MM.1S (cell line): ENCODE measurements at regions not wholly inside any gene's neighbourhood (a gene's known extent, or its start where the extent isn't known, plus 50 kb on each side); places are given as distances from the start of the nearest gene placed in this dataset.

Experiments used
- DNase-seq: peaks from one replicate; pipeline ENCODE4 v3.0.0-alpha.2; 2015
- H2AFZ ChIP-seq: fragments of 300-600 bp; sonication (generic); 2 replicates; pipeline ENCODE4 v1.6.0; 2016; ENCODE audit warnings: antibody characterized with exemption, low read length
- H3F3A ChIP-seq: fragments of 300-600 bp; sonication (generic); 2 replicates; pipeline ENCODE4 v1.6.1; 2016; ENCODE audit warnings: mild to moderate bottlenecking, antibody characterized with exemption, low read length, moderate library complexity, mixed read lengths; ENCODE audit not compliant: insufficient read depth
- H3K27ac ChIP-seq: fragments of 300-600 bp; sonication (generic); 2 replicates; pipeline ENCODE4 v1.5.1; 2016; ENCODE audit warnings: mild to moderate bottlenecking, low read length
- H3K27me3 ChIP-seq: fragments of 300-600 bp; sonication (generic); replicated peaks from 2 replicates; pipeline ENCODE4 v1.6.0; 2016; ENCODE audit warnings: low read length; ENCODE audit not compliant: insufficient read depth
- H3K36me3 ChIP-seq: fragments of 300-600 bp; sonication (generic); replicated peaks from 2 replicates; pipeline ENCODE4 v1.6.1; 2016; ENCODE audit warnings: mild to moderate bottlenecking, low read length, mixed read lengths; ENCODE audit not compliant: insufficient read depth
- H3K4me1 ChIP-seq: fragments of 300-600 bp; sonication (generic); 2 replicates; pipeline ENCODE4 v1.6.1; 2016; ENCODE audit warnings: low read length, mixed read lengths
- H3K4me2 ChIP-seq: fragments of 300-600 bp; sonication (generic); 2 replicates; pipeline ENCODE4 v1.6.0; 2016; ENCODE audit warnings: low read depth, low read length
- H3K4me3 ChIP-seq: fragments of 300-600 bp; sonication (generic); 2 replicates; pipeline ENCODE4 v1.5.1; 2016; ENCODE audit warnings: low read length, mixed read lengths
- H3K79me2 ChIP-seq: fragments of 300-600 bp; sonication (generic); 2 replicates; pipeline ENCODE4 v1.6.1; 2016; ENCODE audit warnings: mixed run types, low read length, mixed read lengths
- H3K9ac ChIP-seq: fragments of 300-600 bp; sonication (generic); 2 replicates; pipeline ENCODE4 v1.6.1; 2016; ENCODE audit warnings: low read length, mixed read lengths
- H3K9me2 ChIP-seq: fragments of 300-600 bp; sonication (generic); replicated peaks from 2 replicates; pipeline ENCODE4 v1.6.1; 2016; ENCODE audit warnings: mild to moderate bottlenecking, low read length, mixed read lengths; ENCODE audit not compliant: insufficient read depth
- H3K9me3 ChIP-seq: fragments of 300-600 bp; sonication (generic); replicated peaks from 2 replicates; pipeline ENCODE4 v1.6.1; 2016; ENCODE audit warnings: mild to moderate bottlenecking, low read length, mixed read lengths; ENCODE audit not compliant: insufficient read depth
- H4K20me1 ChIP-seq: fragments of 300-600 bp; sonication (generic); 2 replicates; pipeline ENCODE4 v1.6.1; 2016; ENCODE audit warnings: mild to moderate bottlenecking, low read length, moderate library complexity, mixed read lengths; ENCODE audit not compliant: insufficient read depth
- CTCF ChIP-seq: fragments of 300-600 bp; sonication (generic); IDR thresholded peaks from 2 replicates; pipeline ENCODE4 v1.5.1; 2016; ENCODE audit warnings: antibody characterized with exemption, low read length, mixed read lengths
- EZH2 ChIP-seq: fragments of 300-600 bp; sonication (generic); optimal IDR thresholded peaks from 2 replicates; pipeline ENCODE3; 2017; ENCODE audit warnings: low read depth, mild to moderate bottlenecking, antibody characterized with exemption, low read length, mixed read lengths
- EZH2phosphoT487 ChIP-seq: fragments of 300-600 bp; sonication (generic); IDR thresholded peaks from 2 replicates; pipeline ENCODE4 v1.6.1; 2018; ENCODE audit warnings: antibody characterized with exemption, low read length

- Histone ChIP-seq H3K9me2 (no peaks in the 10 kb centered on the region), H3K4me1 (no peaks in the 10 kb centered on the region), H2AFZ (no peak overlapping the region), H4K20me1 (no peaks in the 10 kb centered on the region), H3K4me2 (no peak overlapping the region), H3K4me3 (no peak overlapping the region), H3K27me3 (no peaks in the 10 kb centered on the region), H3K36me3 (no peaks in the 10 kb centered on the region), H3K79me2 (no peaks in the 10 kb centered on the region), H3K9me3 (no peaks in the 10 kb centered on the region), H3F3A (no peaks in the 10 kb centered on the region), H3K9ac (no peak overlapping the region), H3K27ac (no peak overlapping the region)
- TF ChIP-seq CTCF (no peak), EZH2 (no peak), EZH2phosphoT487 (no peak)
- no peak for DNase-seq
Observed at GRCh38 chr12:30874455-30875321, 51.9 kb upstream of the TSPAN11 start.

- H3K9me3 ChIP-seq, result no peaks in the 10 kb centered on the region
- H3K9me2 ChIP-seq, result no peaks in the 10 kb centered on the region
- H3K79me2 ChIP-seq, result no peaks in the 10 kb centered on the region
- H3K4me2 ChIP-seq, result no peak overlapping the region
- H4K20me1 ChIP-seq, result no peaks in the 10 kb centered on the region
- no peak for TF ChIP-seq EZH2phosphoT487
- TF ChIP-seq CTCF, result no peak
- TF ChIP-seq EZH2, result no peak
- no peak overlapping the region for H2AFZ ChIP-seq
- no peak overlapping the region for H3K27ac ChIP-seq
- H3K36me3 ChIP-seq, result no peaks in the 10 kb centered on the region
- no peaks in the 10 kb centered on the region for H3F3A ChIP-seq
- no peak overlapping the region for H3K4me3 ChIP-seq
- no peak overlapping the region for H3K9ac ChIP-seq
- no peak for DNase-seq
- no peaks in the 10 kb centered on the region for H3K4me1 ChIP-seq
- no peaks in the 10 kb centered on the region for H3K27me3 ChIP-seq
Observed at GRCh38 chr12:30870491-30871265, 55.9 kb upstream of the TSPAN11 start.

- H3K27me3 ChIP-seq, result no peaks in the 10 kb centered on the region
- H2AFZ ChIP-seq, result no peak overlapping the region
- no peaks in the 10 kb centered on the region for H3K9me2 ChIP-seq
- H4K20me1 ChIP-seq, result no peaks in the 10 kb centered on the region
- no peaks in the 10 kb centered on the region for H3K36me3 ChIP-seq
- H3K4me1 ChIP-seq, result no peaks in the 10 kb centered on the region
- no peak overlapping the region for H3K27ac ChIP-seq
- no peak overlapping the region for H3K4me2 ChIP-seq
- no peak overlapping the region for H3K9ac ChIP-seq
- H3K4me3 ChIP-seq, result no peak overlapping the region
- DNase-seq, result no peak
- TF ChIP-seq EZH2 (no peak), CTCF (no peak), EZH2phosphoT487 (no peak)
- no peaks in the 10 kb centered on the region for H3F3A ChIP-seq
- no peaks in the 10 kb centered on the region for H3K9me3 ChIP-seq
- H3K79me2 ChIP-seq, result no peaks in the 10 kb centered on the region
Observed at GRCh38 chr12:30867415-30867814, 59.1 kb upstream of the TSPAN11 start.
